NCI-H2227 (cell line): ENCODE measurements at regions not wholly inside any gene's neighbourhood (a gene's known extent, or its start where the extent isn't known, plus 50 kb on each side); places are given as distances from the start of the nearest gene placed in this dataset.

Experiments
- DNase-seq: peaks from one replicate; lab custom pipeline; 2025; ENCODE audit not compliant: unreplicated experiment; lab: John Stamatoyannopoulos, UW

DNA sequence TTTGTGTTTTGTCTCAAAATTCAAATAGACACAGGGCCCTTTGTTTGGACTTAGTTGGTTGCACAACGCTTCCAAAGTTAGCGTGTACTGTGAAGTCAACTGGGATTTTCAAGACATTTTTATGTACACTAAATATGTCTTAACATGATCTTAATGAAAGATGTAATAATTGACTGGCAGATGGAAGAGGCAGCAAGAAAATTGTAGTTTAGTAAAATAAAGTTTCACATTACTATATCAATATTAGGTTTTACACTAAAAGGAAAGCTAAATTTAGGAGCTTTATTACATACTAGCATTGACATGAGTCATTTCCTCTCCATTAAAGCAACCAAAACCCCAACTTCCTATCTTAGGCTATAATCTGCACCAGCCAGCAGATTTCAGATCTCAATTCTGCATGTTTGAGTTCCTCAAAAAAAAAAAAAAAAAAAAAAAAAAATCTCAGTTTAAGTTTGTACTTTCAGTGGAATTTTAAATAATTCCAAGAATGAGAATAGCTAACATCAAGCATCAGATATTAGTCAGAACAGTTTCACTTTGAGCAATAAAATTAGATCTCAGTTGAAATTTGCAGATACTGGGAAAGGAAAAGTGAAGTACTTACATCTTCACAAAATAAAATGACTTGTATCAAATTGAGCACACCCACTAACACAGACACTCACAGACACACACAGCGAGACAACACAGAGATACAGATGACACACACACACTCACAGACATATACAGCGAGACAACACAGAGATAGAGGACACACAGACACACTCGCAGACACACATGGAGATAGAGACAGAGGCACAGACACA, 346.6 kb upstream of the KLF6 start:
- DNase-seq = no peak

DNA sequence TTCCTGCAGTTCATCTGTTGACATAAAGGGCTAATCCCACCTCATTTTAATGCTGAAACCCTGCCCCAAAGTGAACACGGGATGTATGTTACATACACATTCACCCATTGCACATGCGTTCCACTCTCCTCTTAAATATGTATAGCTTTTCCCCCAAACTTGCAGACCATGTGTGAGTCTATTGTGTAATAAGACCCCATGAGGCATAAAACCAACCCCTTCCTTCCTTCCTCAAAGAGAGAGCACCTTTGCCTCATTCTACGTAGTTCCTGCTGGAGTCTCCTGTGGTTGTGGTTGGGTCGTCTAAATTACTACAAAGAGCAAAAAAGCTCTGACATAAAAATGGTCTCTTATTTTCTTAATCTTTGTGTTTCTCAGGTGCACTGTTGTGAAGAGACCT, 345.7 kb upstream of the KLF6 start:
- no peak for DNase-seq

DNA sequence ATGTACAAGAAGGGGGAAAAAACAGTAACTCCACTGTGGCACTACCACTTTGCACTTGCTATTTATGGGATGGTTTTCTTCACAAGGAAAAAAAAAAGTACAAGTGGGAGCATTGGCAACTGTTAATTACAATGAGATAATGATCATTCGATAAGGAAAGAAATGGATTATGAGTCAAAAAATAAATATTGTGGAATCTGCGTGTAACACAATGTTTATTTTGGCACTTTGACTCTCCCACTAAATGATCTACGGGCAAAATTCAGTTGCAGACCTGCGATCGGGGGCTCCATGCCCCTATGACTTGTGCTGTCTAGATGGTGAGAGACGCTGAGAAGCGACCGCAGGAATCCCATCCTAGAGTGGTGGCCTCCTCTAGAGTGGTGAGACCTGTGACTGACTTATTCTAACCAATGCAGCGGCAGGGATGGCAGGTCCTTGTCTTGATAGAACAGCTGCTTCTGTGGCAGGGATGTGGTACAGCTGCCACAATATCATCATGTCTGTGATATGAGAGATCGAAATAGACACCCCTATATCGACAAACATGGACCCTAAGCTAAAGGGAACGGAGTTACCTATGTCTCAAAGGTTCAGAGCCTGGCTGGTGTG, 345.0 kb upstream of the KLF6 start:
- DNase-seq = no peak

DNA sequence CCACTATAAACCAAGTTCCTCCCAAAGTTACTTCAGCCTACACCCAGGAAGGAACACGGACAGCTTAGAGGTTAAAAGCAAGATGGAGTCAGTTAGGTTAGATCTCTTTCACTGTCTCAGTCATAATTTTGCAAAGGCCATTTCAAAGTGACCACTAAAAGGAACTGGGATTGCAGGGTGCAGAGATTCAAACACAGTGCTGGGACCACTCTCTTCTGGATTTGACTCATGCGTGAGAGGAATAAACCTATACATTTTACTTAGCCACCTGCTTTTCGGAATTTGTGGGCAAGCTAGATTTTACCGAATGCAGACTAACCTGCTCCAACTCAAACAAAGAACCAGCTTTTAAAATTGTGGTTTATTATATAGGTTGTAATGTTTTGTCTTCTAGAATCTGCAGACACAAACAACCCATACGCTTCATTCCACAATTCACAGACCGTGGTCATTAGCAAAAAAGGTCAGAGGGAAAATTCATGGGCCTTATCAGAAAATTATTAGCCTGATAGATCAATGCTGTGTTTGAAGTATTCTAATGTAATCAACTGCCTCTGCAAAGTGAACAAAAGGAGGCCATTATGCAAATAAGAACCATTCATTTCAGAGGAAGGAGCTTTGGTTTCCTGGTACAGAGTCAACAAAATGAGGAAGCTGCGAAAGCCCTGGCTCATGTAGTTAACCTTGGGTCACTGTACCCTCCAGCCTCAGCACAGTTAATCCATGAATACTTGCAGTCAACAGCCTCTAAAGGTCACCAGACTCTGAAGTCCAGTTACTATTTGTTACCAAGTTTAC, 342.7 kb upstream of the KLF6 start:
- no peak for DNase-seq

DNA sequence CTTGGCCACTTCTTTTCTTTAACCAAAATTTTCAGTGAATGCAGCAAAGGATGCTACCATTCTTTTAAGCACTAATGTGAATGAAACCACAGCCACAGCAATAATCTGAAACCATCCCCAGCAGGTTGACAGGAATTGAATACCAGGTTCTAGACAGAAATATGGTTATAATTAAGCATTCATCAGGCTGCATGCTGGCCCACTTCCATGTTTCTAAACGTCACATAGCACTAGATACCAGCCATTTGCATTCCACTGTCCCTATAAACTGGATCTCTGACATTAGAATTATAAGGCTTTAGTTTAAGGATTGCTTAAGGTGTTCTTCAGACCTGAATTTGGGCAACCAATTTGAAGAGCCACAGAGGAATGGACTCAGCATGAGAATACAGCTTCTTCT, 340.8 kb upstream of the KLF6 start:
- DNase-seq = no peak

DNA sequence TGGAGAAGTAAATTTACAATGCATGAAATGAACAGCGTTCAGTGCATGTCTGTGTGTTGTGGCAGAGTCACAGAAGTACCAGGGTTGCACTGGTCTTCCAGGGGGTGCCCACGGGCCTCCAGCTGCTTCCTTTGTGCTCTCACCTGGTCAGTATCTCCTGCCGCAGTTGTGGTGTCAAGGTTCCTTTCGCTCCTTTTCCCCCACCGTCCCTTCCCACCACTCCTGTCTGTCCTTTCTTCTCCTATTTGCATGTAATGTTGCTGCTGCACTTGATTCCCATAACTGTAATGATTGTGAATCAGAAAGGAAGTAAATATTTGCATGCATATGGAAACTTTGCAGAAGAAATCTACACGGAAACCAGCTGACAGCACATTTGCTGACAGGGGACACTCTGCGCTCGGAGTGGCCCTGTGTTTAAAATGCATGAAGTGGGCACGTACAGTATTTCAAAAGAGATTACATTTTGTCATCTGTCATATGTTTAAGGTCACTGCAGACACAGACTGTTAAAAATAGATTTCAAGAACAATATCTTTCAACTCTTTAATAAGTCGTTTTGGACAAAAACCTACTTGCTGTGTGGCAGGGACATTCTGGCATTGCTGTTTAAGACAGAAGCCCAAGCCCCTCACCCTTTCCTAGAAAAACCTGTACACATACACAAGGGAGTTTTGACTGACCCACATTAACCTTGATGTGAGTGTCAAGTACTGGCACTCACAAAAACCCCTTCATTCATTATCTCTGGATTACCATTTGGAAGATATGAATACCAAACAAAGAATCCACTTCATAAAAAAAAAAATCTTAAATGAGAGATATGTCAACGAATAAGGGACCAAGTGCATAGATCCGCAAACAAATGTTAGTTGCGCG, 336.7 kb upstream of the KLF6 start:
- no peak for DNase-seq

DNA sequence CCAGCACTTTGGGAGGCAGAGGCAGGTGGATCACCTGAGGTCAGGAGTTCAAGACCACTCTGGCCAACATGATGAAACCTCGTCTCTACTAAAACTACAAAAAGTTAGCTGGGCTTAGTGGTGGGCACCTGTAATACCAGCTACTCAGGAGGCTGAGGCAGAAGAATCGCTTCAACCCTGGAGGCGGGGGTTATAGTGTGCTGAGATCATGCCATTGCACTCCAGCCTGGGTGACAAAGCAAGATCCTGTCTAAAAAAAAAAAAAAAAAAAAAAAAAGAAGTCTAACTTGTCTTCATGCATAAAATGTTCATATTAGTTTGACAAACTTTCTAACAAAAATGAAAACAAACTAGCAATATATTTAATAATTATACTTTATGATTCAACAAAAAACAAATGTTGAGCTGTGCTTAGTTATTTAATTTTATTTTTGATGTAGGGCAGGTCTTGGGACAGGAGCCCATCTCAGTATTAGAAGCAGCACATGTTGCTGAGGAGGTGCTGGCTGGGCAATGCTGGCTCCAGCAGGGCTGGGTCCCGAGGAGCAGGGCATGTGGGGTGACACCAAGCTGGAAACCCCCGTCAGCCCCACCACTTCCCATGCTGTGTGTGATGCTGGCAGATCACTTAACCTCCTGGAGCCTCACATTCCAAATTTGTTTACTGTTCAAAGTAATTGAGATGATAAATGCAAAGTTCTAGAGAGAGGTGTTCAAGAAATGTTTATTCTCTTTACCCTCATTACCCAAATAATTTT, 335.3 kb upstream of the KLF6 start:
- no peak for DNase-seq

DNA sequence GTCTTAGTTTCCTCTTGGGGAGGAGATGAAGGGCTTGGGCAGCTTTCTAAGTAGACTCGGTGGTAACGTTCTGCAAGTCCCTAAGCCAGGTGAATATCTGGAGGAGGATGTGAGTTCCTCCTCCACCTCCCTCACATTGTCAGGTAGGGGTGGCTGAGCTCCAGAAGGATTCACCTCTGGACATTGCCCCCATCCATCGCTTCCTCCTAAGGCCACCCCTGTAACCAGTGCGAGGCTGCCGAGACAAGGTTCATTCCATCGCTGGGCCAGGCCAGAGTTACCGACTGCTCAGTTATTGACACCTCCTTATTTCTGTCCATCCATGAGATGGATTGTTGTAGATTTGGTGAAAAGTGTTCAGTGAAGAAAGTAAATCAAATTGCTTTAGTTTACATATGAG, 334.1 kb upstream of the KLF6 start:
- DNase-seq = no peak

DNA sequence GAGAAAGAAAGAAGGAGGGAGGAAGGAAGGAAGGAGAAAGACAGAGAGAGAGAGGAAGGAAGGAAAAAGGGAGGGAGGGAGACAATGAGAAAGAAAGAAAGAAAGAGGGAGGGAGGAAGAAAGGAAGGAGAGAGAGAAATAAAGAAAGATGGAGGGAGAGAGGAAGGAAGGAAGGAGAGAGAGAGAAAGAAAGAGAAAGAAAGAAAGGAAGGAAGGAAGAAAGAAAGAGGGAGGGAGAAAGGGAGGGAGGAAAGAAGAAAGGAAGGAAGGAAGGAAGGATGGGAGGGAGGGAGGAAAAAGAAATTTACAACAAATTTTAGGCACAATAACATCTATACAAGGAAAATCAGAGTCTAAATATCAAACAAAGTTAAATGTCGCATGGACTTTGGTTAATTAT, 332.6 kb upstream of the KLF6 start:
- DNase-seq = no peak

DNA sequence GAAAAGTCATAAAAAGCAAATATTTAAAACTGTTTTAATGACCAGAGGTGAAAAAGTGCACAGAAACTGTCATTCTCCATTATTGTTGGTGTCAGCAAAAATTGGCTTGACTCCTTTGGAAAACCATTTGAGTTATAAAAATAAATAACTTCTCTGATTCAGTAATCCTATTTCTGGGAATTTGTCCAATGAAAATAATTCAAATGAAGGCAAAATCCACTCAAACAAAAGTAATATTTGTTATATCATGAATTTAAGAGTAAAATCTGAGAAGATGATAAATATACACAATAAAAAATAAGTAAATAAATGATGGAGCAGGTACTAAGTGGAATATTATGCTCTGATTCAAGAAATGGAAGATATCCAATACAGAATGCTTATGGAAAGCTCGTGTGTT, 326.6 kb upstream of the KLF6 start:
- no peak for DNase-seq

DNA sequence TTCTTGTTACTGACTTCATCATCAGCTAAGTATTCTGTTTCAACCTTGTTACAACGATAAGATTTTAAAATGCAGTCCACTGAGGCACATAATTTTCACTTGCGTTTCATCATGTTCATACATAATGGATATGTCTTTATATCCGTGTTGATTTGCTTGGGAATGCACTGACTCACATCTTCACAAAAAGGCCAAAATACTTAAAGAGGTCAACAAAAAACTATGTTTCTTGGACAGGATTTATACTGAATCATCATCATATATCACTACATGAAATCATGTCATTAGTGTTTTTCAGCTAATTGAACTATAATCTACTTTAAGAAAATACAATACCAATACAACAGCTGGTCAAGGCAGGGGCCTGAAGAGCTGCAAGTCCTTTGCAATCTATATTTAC, 324.5 kb upstream of the KLF6 start:
- no peak for DNase-seq

DNA sequence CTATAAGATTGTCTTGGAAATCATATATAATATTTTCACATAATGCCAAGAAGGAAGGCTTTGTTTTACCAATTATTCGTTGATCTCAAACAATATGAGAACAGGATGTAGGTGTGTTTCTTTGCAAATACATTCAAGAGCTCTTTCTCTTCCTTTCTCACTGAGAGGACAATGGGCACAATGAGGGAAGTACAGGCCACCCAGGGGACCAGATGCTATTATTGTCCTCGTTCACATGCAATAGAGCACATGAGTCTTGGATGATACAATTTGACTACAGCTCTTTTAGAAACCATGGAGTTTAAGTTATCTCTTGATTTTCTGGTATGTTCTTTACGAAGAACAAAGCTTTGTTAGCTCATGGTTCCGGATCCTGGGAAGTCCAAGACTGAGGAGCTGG, 323.7 kb upstream of the KLF6 start:
- no peak for DNase-seq

DNA sequence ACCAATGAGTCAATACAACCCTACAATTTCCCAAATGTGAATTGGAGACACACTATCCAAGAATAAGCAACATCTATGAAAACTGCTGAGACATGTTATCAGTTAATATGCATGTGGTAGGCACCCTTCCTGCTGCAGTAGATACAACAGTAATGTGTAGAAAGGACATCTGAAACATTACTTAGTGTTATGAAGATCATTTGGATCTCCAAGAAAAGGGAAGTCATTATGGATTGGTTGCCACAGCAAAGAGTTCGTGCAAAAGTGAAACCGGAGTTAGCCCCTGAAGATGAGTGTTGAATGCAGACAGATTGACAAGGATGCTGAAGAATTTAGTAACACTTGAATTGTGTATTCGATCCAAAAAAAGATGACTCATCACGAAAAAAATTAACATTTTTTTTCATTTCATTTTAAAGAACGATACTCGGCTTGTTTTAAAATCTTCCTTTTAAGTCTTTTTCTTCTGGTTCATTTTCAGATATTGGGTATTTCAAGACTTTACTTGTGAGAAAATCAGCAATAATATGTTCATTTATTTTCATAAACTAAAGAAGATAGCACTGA, 322.4 kb upstream of the KLF6 start:
- DNase-seq = no peak

DNA sequence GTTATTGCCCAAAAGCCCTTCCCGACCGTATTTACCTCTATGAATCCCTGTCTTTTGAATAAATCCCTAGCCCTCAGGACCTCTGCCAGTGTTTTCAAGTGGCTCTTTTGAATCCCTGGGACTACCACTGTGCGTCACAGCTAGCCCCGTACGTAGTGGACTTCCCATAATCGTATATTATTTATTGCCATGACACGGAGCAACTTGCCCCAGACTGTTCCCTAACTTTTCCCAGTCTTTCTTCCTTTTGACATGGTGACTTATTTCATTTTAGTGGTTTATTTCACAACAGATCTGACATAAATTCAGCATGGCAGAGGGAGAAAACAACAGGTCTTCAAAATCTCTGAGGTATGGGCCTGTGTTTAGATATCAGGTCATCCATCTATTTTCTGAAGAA, 318.6 kb upstream of the KLF6 start:
- DNase-seq = no peak

DNA sequence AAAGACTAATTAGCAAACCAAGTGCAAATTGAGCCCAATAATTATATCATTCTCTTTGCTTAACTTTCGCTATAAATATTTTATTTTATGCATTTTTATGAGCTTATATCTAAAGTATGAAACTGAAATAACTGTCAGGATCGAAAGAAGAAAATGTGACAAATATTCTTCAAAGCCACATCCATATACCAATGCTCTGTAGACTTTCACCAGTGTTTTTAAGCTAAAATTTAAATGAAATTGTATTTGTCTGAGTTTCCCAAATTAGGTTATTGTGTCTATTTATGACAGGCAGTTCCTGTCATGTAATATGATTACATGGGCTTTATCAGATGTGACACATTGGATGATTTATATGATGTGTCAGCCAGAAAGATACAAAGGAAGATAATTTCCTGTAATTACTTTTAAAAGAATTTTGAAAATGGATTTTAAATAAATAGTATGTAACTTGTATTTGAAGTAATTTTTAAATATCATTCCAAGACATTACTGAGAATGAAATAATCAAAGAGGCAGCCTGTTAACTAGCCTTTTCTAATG, 317.9 kb upstream of the KLF6 start:
- DNase-seq = no peak

DNA sequence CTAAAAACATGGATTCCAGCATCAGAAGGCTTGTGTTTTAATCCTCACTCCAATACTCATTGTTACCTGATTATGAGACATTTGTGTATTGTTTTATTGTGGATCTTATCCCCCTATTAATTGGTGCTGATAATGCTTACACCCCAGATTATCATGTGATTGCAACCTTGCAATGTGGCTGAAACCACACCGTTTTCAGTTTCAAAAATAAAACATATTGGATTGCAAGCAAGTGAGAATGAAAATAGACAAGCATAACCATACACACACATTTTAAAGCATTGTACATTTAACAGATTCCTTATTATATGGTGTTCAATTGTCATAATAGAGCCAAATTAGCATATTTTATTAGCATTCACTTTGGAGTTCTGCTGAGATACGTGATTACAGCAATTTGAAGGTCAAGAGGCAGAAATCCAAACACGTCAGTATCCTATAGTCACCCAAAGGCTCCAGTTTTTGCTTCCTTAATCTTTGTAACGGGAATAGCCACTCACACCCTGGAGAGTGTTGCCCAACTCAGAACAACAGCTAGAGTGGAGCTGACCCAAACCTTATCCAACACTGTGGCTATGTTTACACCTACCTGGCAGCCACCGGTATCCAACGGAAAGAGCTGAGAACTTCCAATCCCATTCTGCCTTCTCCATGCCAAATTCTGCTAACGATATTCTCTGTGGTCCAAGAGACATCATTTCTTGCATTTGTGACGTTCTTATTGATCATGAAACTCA, 317.1 kb upstream of the KLF6 start:
- no peak for DNase-seq

DNA sequence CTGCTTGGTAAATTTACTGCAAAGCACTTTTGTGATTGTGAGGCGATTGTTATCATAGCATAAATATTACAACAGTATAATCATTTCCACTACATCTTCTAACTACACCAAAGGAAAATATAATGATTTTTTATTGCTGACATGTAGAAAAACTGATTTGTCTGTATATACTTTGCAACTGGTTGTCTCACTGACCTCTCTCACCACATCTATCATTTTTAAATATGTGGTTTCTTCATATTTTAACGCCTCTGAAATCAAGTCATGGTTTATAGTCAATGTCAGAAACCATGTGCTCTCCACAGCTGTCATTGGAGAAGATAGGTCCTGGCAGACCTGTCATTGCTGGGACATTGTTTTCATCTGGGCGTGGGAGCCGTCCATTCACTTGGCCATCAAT, 315.4 kb upstream of the KLF6 start:
- DNase-seq = no peak

DNA sequence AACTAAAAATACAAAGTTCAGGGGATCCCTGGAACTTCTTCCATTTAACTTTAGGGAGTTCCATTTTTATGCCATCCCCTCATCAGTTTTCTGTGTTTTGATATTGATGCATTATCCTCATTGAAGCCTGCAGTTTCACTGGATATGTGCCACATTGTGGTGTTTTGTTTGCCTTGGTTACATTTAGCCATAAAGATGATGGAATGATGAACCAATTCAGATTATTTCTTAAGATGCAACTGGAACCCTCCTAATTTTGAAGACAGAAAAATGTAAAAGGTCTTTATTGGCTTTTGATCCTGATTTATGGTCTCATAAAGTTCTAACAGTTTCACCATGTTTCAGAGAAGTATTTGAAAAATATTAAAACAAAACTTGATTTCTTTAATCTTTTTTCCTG, 314.2 kb upstream of the KLF6 start:
- no peak for DNase-seq
